Astrocyte (in vitro differentiated cells and primary cell): ENCODE measurements at regions not wholly inside any gene's neighbourhood (a gene's known extent, or its start where the extent isn't known, plus 50 kb on each side); places are given as distances from the start of the nearest gene placed in this dataset.

Experiments
- CTCF ChIP-seq: IDR thresholded peaks from 2 replicates; pipeline ENCODE4 v1.5.1; 2011; ENCODE audit warnings: low read depth, mild to moderate bottlenecking, inconsistent platforms, low read length, moderate library complexity; ENCODE audit not compliant: insufficient read depth
- EZH2 ChIP-seq: IDR thresholded peaks from 2 replicates; pipeline ENCODE4 v1.6.1; 2012; ENCODE audit warnings: mild to moderate bottlenecking, low read length, inconsistent platforms; ENCODE audit not compliant: insufficient read depth

- TF ChIP-seq CTCF (no peak), EZH2 (no peak)
Measured at GRCh38 chr19:29143183-29143582, 69.8 kb downstream of the UQCRFS1 start.
